Right hindlimb (tissue), 1 donor: ENCODE measurements at regions not wholly inside any gene's neighbourhood (a gene's known extent, or its start where the extent isn't known, plus 50 kb on each side); places are given as distances from the start of the nearest gene placed in this dataset.

Source experiments
- DNase-seq: peaks from one replicate; pipeline ENCODE4 v3.0.0-alpha.2; 2018

- DNase-seq = no peak
Measured at GRCh38 chr10:31709028-31709427, 219.6 kb downstream of the ARHGAP12 start.

GRCh38 chr10:31708474-31708873 lies 220.2 kb downstream of the ARHGAP12 start:
- no peak for DNase-seq

GRCh38 chr10:31708046-31708445 lies 220.6 kb downstream of the ARHGAP12 start:
- DNase-seq = no peak

DNA sequence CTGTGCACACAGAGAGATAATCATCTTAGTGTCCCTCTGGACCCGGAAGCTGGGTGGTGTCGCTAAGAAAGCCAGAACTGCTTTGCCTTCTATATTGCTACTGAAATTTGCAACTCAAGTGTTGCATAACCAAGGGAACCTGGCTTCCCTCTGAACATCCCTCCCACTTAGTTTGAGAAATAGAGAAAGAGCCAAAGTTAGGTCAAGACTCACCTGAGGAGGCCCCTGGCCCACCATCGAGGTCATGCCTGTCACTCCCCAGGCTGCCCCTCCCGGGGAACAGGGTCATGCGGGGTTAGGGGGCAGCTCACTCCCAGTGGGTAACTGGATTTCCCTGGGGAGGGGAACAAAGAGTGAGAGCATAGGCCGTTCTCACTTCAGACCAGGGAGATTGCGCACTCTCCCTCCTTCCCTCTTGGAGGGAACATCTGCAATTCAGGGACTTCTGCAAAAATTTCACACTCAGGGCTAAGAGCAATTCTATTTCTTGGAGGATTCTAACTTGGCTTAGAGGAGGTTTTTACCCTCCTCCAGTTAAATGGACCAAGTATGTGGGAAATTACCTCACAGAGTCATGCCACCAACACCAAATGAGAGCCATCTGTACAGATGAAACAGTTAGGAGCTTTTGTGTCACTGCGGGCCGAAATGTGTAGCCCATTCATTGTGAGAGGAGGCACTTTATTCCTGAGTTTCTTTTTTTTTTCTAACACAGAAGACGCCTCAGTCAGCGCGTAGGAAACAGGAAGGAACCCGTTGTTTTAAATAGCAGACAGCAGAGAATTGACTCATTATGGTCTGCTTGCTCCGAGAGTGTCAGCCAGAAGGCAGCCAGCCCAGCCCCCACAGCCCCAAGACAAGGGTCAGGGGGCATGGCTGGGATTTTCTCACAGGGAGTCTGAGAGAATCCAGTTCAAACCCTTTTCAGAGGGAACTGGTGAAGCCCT lies 221.3 kb downstream of the ARHGAP12 start:
- DNase-seq = peak; percentile 80

- DNase-seq = no peak
Measured at GRCh38 chr10:31706464-31707092, 222.1 kb downstream of the ARHGAP12 start.

- DNase-seq = no peak
Measured at GRCh38 chr10:31705136-31705535, 223.5 kb downstream of the ARHGAP12 start.

GRCh38 chr10:31704195-31704594 lies 224.4 kb downstream of the ARHGAP12 start:
- DNase-seq = no peak

DNA sequence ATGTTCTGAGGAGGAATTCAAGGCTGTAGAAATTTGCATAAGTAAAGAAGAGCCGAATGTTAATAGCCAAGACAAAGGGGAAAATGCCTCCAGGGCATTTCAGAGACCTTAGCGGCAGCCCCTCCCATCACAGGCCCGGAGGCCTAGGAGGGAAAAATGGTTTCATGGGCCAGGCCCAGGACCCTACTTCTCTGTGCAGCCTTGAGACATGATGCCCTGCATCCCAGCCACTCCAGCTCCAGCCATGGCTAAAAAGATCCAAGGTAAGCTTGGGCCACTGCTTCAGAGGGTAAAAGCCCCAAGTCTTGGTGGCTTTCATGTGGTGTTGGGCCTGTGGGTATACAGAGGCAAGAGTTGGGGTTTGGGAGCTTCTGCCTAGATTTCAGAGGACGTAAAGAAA lies 225.7 kb downstream of the ARHGAP12 start:
- no peak for DNase-seq

DNA sequence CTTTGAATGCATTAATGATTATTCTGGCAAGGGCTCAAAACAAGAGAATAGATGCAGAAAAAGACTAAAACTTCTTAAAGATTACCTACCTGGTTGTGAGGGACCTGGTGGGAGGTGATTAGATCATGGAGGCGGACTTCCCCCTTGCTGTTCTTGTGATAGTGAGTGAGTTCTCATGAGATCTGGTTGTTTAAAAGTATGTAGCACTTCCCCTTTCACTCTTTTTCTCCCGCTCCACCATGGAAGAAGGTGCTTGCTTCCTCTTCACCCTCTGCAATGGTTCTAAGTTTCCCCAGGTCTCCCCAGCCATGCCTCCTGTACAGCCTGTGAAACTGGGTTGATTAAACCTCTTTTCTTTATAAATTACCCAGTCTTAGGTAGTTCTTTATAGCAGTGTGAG lies 226.6 kb downstream of the ARHGAP12 start:
- no peak for DNase-seq

DNA sequence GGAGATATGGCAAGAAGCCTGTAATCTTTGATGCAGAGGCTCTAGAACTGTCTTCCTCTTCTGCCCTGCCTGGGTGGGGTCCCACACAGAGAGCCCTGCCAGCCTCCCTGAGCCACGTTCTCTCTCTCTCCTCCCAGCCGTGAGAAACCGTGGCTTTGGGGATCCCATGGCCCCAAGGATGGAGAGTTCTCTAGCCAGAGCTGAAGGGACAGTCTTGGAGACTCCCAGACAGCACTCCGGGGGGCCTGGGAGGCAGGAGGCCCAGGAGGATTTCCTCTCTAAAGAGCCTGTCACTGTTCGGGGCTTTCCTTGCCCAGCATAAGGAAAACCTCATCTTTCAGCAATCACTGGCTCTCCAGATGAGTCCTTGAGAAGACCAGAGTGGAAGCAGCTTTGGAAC lies 227.1 kb downstream of the ARHGAP12 start:
- DNase-seq = no peak

GRCh38 chr10:31700181-31700611 lies 228.4 kb downstream of the ARHGAP12 start:
- DNase-seq = no peak

DNA sequence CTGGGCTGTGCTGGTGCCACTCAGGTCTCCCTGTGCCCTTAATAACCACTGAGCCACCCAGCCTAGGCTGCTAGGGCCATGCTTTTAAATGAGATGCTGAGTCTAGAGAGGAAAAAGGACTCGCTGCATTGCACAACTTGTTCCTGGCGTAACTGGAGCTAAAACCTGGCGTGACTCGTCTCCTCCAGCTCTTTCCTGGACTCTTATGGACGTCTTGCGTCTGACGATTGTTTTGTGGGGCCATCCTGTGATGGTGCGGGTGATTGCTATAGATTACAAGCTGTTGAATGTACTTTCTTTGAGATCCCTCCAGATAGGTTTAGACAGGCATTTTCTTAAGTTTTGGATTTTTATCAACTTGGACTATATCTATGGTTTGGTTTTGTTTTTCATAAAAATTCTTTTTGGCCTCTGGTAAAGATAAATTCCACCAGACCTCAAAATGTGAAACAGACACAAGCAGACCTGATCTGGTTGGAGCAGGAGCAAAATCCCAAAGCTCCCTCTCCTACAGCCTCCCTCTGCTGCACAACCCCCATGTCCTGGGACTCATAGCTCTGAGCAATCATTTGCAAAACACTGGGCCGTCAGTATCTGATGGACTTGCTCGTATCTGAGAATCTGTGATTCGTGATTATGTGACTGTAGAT lies 230.3 kb downstream of the ARHGAP12 start:
- DNase-seq = peak; percentile 81

GRCh38 chr10:31697271-31698180 lies 231.1 kb downstream of the ARHGAP12 start:
- DNase-seq = peak; percentile 90

- no peak for DNase-seq
Measured at GRCh38 chr10:31694929-31695837, 233.4 kb downstream of the ARHGAP12 start.

DNA sequence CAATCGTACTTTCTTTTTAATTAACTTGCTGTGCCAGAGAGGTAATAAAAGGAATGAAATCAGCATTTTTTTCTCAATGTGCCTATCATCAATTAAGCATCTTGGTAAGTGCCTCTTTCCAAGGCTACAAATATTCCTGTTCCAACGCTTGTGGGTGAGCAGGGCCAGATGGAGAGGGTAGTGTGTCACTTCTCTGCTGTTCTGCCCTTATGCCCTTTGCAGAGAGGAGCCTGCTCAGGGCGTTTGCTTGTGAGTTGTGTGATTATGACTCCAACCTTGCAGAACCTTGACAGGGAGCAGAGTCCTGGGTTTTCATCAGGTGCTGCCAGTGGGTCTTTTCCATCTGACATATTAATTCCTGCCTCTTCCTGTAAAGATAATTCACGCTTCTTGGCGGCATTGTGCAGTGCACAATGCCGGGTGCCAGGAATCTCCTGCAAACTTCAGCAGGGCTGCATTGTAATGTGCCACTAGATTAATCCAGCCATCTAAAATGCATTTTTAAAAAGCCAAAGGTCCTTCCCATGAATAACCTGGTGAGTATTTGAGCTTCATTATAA lies 234.4 kb downstream of the ARHGAP12 start:
- no peak for DNase-seq

DNA sequence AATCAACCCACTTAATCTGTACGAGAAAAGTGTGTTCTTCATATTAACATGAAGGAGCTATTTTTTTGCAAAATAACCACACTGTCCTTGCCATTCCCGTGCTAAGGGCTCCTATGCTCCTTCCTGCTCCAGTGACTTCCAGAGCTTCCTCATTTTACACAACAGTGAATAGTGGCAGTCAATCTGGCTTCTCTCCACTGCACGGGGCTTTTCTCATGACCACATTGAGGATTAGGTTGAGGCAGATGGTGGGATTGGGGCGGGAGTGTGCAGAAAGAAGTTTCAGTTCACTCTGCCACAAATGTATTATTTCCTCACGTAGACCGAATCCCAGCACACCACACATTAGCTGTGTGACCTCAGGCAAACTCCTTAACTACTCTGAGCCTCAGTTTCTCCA lies 235.1 kb downstream of the ARHGAP12 start:
- no peak for DNase-seq

DNA sequence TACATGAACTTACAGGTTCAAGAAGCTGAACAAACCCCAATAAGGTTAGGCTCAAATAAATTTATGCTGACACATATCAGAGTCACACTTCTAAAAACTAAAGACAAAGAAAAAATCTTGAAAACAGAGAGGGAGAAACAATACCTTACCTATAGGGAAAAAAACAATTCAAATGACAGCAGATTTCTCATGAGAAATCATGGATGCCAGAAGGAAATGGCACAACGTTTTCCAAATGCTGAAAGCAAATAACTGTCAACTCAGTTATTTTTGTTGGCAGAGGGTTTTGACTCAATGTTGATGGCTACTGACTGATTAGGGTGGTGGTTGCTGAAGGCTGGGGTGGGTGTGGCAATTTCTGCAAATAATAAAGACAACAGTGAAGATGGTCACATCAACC lies 239.4 kb downstream of the ARHGAP12 start:
- no peak for DNase-seq

GRCh38 chr10:31687663-31688482 lies 240.8 kb downstream of the ARHGAP12 start:
- DNase-seq = no peak

DNA sequence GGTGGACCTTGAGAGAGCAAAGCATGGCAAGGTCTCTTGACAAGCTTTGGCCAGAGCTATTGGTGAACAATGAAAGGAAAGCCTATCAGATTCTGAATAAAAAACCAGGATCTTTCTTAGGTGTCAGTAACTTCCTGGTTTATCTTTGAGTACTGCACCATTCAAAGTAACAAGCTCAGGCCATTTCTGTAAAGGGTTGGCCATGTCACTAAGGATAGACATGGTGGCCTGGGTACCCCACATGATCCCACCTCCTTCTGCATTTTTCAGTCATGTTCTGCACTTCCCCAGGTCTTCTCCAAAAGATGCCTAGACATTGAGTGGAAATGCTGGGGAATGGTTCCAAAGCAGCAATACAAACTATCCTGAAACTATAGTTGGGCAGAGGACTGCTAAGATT lies 242.0 kb downstream of the ARHGAP12 start:
- no peak for DNase-seq

- no peak for DNase-seq
Measured at GRCh38 chr10:31683682-31684081, 244.9 kb downstream of the ARHGAP12 start.
